KMS-11 (cell line): ENCODE measurements at regions not wholly inside any gene's neighbourhood (a gene's known extent, or its start where the extent isn't known, plus 50 kb on each side); places are given as distances from the start of the nearest gene placed in this dataset.
"Not testable (repeated sequence)": the region's sequence is repeated elsewhere in the genome, so short reads cannot be mapped to it uniquely, and the experiment has no call there.

ENCODE experiments used
- H2AFZ ChIP-seq: fragments of 200-600 bp; sonication (generic); 2 replicates; pipeline ENCODE4 v1.6.1; 2016; ENCODE audit warnings: antibody characterized with exemption, mixed run types, low read depth
- H3K27ac ChIP-seq: fragments of 200-600 bp; sonication (generic); 2 replicates; pipeline ENCODE4 v1.6.1; 2016; ENCODE audit warnings: mild to moderate bottlenecking, mixed run types
- H3K27me3 ChIP-seq: fragments of 200-600 bp; sonication (generic); 2 replicates; pipeline ENCODE4 v1.6.1; 2017; ENCODE audit warnings: mild to moderate bottlenecking, low read depth, mixed run types, moderate library complexity; ENCODE audit not compliant: insufficient read depth
- H3K36me3 ChIP-seq: fragments of 200-600 bp; sonication (generic); 2 replicates; pipeline ENCODE4 v1.6.1; 2017; ENCODE audit warnings: mild to moderate bottlenecking, mixed run types; ENCODE audit not compliant: insufficient read depth
- H3K4me1 ChIP-seq: fragments of 200-600 bp; sonication (generic); 2 replicates; pipeline ENCODE4 v1.6.1; 2016; ENCODE audit warnings: mild to moderate bottlenecking, low read depth, mixed run types; ENCODE audit not compliant: poor library complexity, severe bottlenecking
- H3K4me2 ChIP-seq: fragments of 200-600 bp; sonication (generic); 2 replicates; pipeline ENCODE4 v1.7.0; 2016; ENCODE audit warnings: mild to moderate bottlenecking, mixed run types
- H3K4me3 ChIP-seq: fragments of 200-600 bp; sonication (generic); IDR thresholded peaks from 2 replicates; pipeline ENCODE4 v1.6.1; 2017; ENCODE audit warnings: low read depth, low read length, mixed read lengths; ENCODE audit not compliant: insufficient read depth
- H3K79me2 ChIP-seq: fragments of 200-600 bp; sonication (generic); 2 replicates; pipeline ENCODE4 v1.6.1; 2016; ENCODE audit warnings: low read depth, mixed run types; ENCODE audit not compliant: insufficient read depth
- H3K9ac ChIP-seq: fragments of 200-600 bp; sonication (generic); 2 replicates; pipeline ENCODE4 v1.6.1; 2016; ENCODE audit warnings: mild to moderate bottlenecking, mixed run types
- H4K20me1 ChIP-seq: fragments of 200-600 bp; sonication (generic); 2 replicates; pipeline ENCODE4 v1.6.1; 2016; ENCODE audit warnings: mild to moderate bottlenecking, mixed run types; ENCODE audit not compliant: insufficient read depth
- TF ChIP-seq, protein P1 (sequence below): fragments of 200-600 bp; sonication (generic); conservative IDR thresholded peaks from 2 replicates; pipeline ENCODE4 v1.6.1; 2017; ENCODE audit warnings: low read depth, mild to moderate bottlenecking, antibody characterized with exemption, low read length, moderate library complexity, mixed read lengths

DNA sequence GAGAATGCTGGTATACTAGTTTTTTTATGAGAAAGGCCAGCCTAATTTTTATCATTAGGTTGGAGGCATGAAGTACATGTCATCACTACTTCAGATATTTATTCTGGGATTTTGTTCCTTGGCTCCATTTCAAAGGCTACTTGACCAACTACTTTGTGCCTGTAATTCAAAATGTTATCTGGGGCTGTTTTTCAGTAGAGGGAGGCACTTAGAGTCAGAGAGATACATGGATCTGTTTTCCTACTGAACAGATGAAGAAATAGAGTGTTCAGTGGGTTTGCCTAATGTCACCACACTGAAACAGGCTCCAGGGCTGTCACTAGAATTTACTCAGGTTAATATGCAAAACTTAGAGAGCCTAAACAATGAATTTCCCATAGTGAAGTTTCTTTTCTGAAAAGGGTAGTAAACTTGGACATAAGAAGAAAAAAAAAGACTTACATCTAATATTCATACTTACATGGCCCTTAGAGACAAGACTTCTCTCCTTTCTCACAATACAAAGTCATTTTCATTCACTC lies 127.3 kb upstream of the ITGB1 start:
- H3K9ac ChIP-seq: no peak overlapping the region
- TF ChIP-seq, protein P1, sequence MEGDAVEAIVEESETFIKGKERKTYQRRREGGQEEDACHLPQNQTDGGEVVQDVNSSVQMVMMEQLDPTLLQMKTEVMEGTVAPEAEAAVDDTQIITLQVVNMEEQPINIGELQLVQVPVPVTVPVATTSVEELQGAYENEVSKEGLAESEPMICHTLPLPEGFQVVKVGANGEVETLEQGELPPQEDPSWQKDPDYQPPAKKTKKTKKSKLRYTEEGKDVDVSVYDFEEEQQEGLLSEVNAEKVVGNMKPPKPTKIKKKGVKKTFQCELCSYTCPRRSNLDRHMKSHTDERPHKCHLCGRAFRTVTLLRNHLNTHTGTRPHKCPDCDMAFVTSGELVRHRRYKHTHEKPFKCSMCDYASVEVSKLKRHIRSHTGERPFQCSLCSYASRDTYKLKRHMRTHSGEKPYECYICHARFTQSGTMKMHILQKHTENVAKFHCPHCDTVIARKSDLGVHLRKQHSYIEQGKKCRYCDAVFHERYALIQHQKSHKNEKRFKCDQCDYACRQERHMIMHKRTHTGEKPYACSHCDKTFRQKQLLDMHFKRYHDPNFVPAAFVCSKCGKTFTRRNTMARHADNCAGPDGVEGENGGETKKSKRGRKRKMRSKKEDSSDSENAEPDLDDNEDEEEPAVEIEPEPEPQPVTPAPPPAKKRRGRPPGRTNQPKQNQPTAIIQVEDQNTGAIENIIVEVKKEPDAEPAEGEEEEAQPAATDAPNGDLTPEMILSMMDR: no peak
- no peaks in the 10 kb centered on the region for H3K4me1 ChIP-seq

DNA sequence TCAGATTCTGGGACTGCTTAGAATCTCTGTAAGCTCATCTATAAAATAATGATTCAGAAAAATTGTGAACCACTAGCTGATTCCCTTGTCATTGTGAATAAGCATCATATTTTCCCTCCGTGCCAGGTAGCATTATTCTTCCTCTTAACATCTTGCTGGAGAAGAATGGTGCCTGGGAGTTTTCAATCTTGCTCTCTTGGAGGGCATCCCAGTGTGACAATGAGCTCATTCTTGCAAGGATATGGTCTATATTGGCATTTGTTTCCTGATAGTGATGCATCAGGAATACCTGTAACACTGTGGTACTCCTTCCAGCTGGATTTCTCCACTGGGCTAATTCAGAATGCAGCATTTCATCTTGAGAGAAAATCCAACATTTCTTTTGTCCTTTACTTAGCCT lies 126.4 kb upstream of the ITGB1 start:
- Histone ChIP-seq H3K4me2 (no peak overlapping the region), H2AFZ (no peak overlapping the region), H3K36me3 (no peaks in the 10 kb centered on the region; the same call in 1 of the 2 replicates), H3K27ac (no peak overlapping the region), H4K20me1 (no peaks in the 10 kb centered on the region), H3K9ac (no peak overlapping the region), H3K4me3 (no peak overlapping the region), H3K79me2 (no peaks in the 10 kb centered on the region), H3K4me1 (no peaks in the 10 kb centered on the region), H3K27me3 (no peaks in the 10 kb centered on the region)
- TF ChIP-seq, protein P1: no peak

More for the DNA sequence above, 127.3 kb upstream of the ITGB1 start:
- Histone ChIP-seq H3K27ac (no peak overlapping the region), H2AFZ (no peak overlapping the region), H3K36me3 (no peaks in the 10 kb centered on the region; the same call in 1 of the 2 replicates), H3K79me2 (no peaks in the 10 kb centered on the region), H4K20me1 (no peaks in the 10 kb centered on the region), H3K27me3 (no peaks in the 10 kb centered on the region), H3K4me2 (no peak overlapping the region), H3K4me3 (no peak overlapping the region)

DNA sequence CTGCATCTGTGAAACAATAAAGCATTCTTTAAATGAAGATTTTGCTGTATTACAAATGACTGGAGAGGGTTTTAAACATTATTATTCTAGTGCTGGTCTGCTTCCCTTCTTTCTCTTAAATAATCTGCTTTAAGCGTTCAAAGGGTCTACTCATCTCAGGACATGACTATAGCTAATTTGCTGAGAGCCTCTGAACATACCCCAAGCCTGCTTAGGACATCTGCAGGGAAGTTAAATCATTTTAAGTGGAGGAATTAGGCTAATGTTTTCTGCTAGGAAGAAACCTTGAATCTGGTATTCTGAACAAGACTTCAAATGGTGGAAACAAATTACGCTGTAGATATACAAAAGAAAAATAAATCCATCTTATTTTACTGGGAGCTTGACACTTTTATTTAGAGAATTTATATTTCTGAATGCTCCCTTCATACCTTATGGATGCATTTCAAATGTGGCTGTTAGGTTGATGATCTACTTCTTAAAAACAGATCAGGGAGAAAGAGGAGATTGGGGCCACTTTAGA lies 124.4 kb upstream of the ITGB1 start:
- H2AFZ ChIP-seq: no peak overlapping the region
- no peak overlapping the region for H3K4me2 ChIP-seq
- no peaks in the 10 kb centered on the region for H3K27me3 ChIP-seq
- no peak overlapping the region for H3K27ac ChIP-seq
- no peaks in the 10 kb centered on the region; the same call in 1 of the 2 replicates for H3K36me3 ChIP-seq
- no peak overlapping the region for H3K9ac ChIP-seq
- H4K20me1 ChIP-seq: no peaks in the 10 kb centered on the region
- H3K4me3 ChIP-seq: no peak overlapping the region
- no peaks in the 10 kb centered on the region for H3K79me2 ChIP-seq
- no peaks in the 10 kb centered on the region for H3K4me1 ChIP-seq
- TF ChIP-seq, protein P1: no peak

DNA sequence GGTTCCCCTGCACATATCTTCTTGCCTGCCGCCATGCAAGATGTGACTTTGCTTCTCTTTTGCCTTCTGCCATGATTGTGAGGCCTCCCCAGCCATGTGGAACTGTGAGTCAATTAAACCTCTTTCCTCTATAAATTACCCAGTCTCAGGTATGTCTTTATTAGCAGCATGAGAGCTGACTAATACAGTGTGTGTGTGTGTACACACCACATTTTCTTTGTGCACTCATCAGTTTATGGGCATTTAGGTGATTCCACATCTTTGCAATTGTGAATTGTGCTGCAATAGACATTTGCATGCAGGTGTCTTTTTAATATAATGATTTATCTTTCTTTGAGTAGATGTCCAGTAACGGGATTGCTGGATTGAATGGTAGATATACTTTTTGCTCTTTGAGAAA lies 122.4 kb upstream of the ITGB1 start:
- not testable (repeated sequence) for H4K20me1 ChIP-seq, H3K9ac ChIP-seq, H3K36me3 ChIP-seq, H3K4me3 ChIP-seq, H3K79me2 ChIP-seq, H3K4me2 ChIP-seq, H2AFZ ChIP-seq, H3K27me3 ChIP-seq, H3K27ac ChIP-seq, H3K4me1 ChIP-seq

DNA sequence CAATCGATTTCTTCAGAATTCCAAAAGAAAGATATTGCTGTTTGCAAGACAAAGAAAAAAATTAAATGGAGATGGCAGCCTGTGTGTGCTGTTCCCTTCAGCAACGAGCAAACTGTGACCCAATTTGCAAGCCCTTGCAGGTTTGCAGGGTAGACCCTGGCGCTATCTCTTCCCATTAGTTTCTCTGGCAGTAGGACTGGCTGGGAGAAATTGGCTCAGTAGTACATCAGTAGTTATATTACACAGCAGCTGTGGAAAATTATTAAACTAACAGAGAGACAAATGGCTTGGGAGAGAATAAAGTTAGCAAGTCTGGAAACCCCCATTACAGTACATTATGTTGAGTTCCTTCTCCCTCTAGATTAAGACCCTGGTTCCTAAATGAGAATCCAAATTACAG lies 116.4 kb upstream of the ITGB1 start:
- no peak overlapping the region for H3K4me2 ChIP-seq
- no peak overlapping the region for H2AFZ ChIP-seq
- H3K27me3 ChIP-seq: no peaks in the 10 kb centered on the region
- H3K36me3 ChIP-seq: no peaks in the 10 kb centered on the region
- no peak overlapping the region for H3K9ac ChIP-seq
- H3K79me2 ChIP-seq: no peaks in the 10 kb centered on the region
- H3K4me1 ChIP-seq: no peaks in the 10 kb centered on the region
- TF ChIP-seq, protein P1: no peak
- no peak overlapping the region for H3K4me3 ChIP-seq
- H3K27ac ChIP-seq: no peak overlapping the region
- H4K20me1 ChIP-seq: no peaks in the 10 kb centered on the region
